COLO829 (cell line): ENCODE measurements at regions not wholly inside any gene's neighbourhood (a gene's known extent, or its start where the extent isn't known, plus 50 kb on each side); places are given as distances from the start of the nearest gene placed in this dataset.

Source experiments
- DNase-seq: peaks from one replicate; pipeline ENCODE4 v3.0.0; 2012; ENCODE audit warnings: low spot score

- DNase-seq: no peak
These were observed 142.7 kb upstream of the SLC35B3 start for GRCh38 chr6:8578006-8578405.

- DNase-seq: no peak
These were observed 139.6 kb upstream of the SLC35B3 start for GRCh38 chr6:8574749-8575468.

- no peak for DNase-seq
These were observed 139.0 kb upstream of the SLC35B3 start for GRCh38 chr6:8574311-8574710.

GRCh38 chr6:8570256-8570920, 135.0 kb upstream of the SLC35B3 start:
- no peak for DNase-seq

- no peak for DNase-seq
These were observed 126.8 kb upstream of the SLC35B3 start for GRCh38 chr6:8562125-8562524.

- peak; percentile 6 for DNase-seq
These were observed 123.6 kb upstream of the SLC35B3 start for GRCh38 chr6:8558953-8559352.

- no peak for DNase-seq
These were observed 121.8 kb upstream of the SLC35B3 start for GRCh38 chr6:8557014-8557748.

- peak; percentile 75 for DNase-seq
These were observed 121.1 kb upstream of the SLC35B3 start for GRCh38 chr6:8556370-8557013.

GRCh38 chr6:8551993-8552392, 116.6 kb upstream of the SLC35B3 start:
- DNase-seq: no peak

- DNase-seq: no peak
These were observed 116.0 kb upstream of the SLC35B3 start for GRCh38 chr6:8551386-8551785.

GRCh38 chr6:8549074-8549790, 113.9 kb upstream of the SLC35B3 start:
- no peak for DNase-seq

GRCh38 chr6:8546496-8546895, 111.2 kb upstream of the SLC35B3 start:
- DNase-seq: no peak

- no peak for DNase-seq
These were observed 110.0 kb upstream of the SLC35B3 start for GRCh38 chr6:8545336-8545735.

- no peak for DNase-seq
These were observed 108.4 kb upstream of the SLC35B3 start for GRCh38 chr6:8543714-8544113.

GRCh38 chr6:8539453-8539852, 104.1 kb upstream of the SLC35B3 start:
- peak; percentile 52 for DNase-seq

GRCh38 chr6:8536122-8536521, 100.8 kb upstream of the SLC35B3 start:
- no peak for DNase-seq

GRCh38 chr6:8535519-8535918, 100.2 kb upstream of the SLC35B3 start:
- no peak for DNase-seq

GRCh38 chr6:8530785-8531435, 95.6 kb upstream of the SLC35B3 start:
- peak; percentile 9 for DNase-seq

GRCh38 chr6:8529250-8529649, 93.9 kb upstream of the SLC35B3 start:
- no peak for DNase-seq

GRCh38 chr6:8527818-8528217, 92.5 kb upstream of the SLC35B3 start:
- DNase-seq: no peak

GRCh38 chr6:8526624-8527023, 91.3 kb upstream of the SLC35B3 start:
- no peak for DNase-seq
